ENCODE measurements at regions not wholly inside any gene's neighbourhood (a gene's known extent, or its start where the extent isn't known, plus 50 kb on each side); places are given as distances from the start of the nearest gene placed in this dataset.

GRCh38 chr10:57395923-57396322, 871.8 kb downstream of the IPMK start:
- Histone ChIP-seq H3K4me1 (ENCODE audit: insufficient read depth) (no peaks in the 10 kb centered on the region), H4K20me1 (ENCODE audit: insufficient read depth, poor library complexity, severe bottlenecking) (no peaks in the 10 kb centered on the region), H3K4me2 (no peak overlapping the region), H3K36me3 (replicated peaks; ENCODE audit: insufficient read depth, low read depth) (no peaks in the 10 kb centered on the region), H3K27me3 (no peaks in the 10 kb centered on the region), H2AFZ (no peak overlapping the region), H3K79me2 (no peaks in the 10 kb centered on the region), H3K27ac (no peak overlapping the region), H3K4me3 (no peak overlapping the region), H3K9me2 (replicated peaks; ENCODE audit: insufficient read depth) (no peaks in the 10 kb centered on the region), H3K9me3 (ENCODE audit: low read depth) (no peaks in the 10 kb centered on the region)
- no peak for TF ChIP-seq EZH2 (IDR thresholded peaks at IDR 0.05; ENCODE audit: borderline replicate concordance)
- no peak for TF ChIP-seq CTCF (IDR thresholded peaks at IDR 0.05; ENCODE audit: poor library complexity)
- no peak for TF ChIP-seq EZH2phosphoT487 (IDR thresholded peaks at IDR 0.05; ENCODE audit: low read depth, severe bottlenecking, unreplicated experiment)
- DNase-seq (ENCODE audit: low spot score): no peak
- WGBS (ENCODE audit: low lambda C conversion rate, missing lambda C conversion rate): 89% methylated on average over 5 of the region's 5 CpGs

GRCh38 chr10:57367412-57367811, 900.3 kb downstream of the IPMK start:
- TF ChIP-seq CTCF (IDR thresholded peaks at IDR 0.05; ENCODE audit: poor library complexity) (no peak), EZH2 (IDR thresholded peaks at IDR 0.05; ENCODE audit: borderline replicate concordance) (no peak)
- H3K36me3 ChIP-seq (replicated peaks; ENCODE audit: insufficient read depth, low read depth): no peaks in the 10 kb centered on the region
- H3K9me2 ChIP-seq (replicated peaks; ENCODE audit: insufficient read depth): no peaks in the 10 kb centered on the region

GRCh38 chr10:57362811-57363210, 904.9 kb downstream of the IPMK start:
- H3K9me3 ChIP-seq (ENCODE audit: low read depth): no peaks in the 10 kb centered on the region
- H3K36me3 ChIP-seq (replicated peaks; ENCODE audit: insufficient read depth, low read depth): no peaks in the 10 kb centered on the region
- H3K27ac ChIP-seq: no peak overlapping the region
- H3K4me1 ChIP-seq (ENCODE audit: insufficient read depth): no peaks in the 10 kb centered on the region
- H3K4me2 ChIP-seq: no peak overlapping the region
- H2AFZ ChIP-seq: no peak overlapping the region
- H3K9me2 ChIP-seq (replicated peaks; ENCODE audit: insufficient read depth): no peaks in the 10 kb centered on the region
- H3K79me2 ChIP-seq: no peaks in the 10 kb centered on the region
- TF ChIP-seq CTCF (IDR thresholded peaks at IDR 0.05; ENCODE audit: poor library complexity): no peak
- TF ChIP-seq EZH2phosphoT487 (IDR thresholded peaks at IDR 0.05; ENCODE audit: low read depth, severe bottlenecking, unreplicated experiment): no peak
- no peak for TF ChIP-seq EZH2 (IDR thresholded peaks at IDR 0.05; ENCODE audit: borderline replicate concordance)
- WGBS (ENCODE audit: low lambda C conversion rate, missing lambda C conversion rate): 86% methylated on average over 2 of the region's 2 CpGs
- DNase-seq (ENCODE audit: low spot score): no peak
- H4K20me1 ChIP-seq (ENCODE audit: insufficient read depth, poor library complexity, severe bottlenecking): no peaks in the 10 kb centered on the region
- H3K4me3 ChIP-seq: no peak overlapping the region
- H3K27me3 ChIP-seq: no peaks in the 10 kb centered on the region

More at GRCh38 chr10:57367412-57367811, 900.3 kb downstream of the IPMK start:
- Histone ChIP-seq H3K4me1 (ENCODE audit: insufficient read depth) (no peaks in the 10 kb centered on the region), H2AFZ (no peak overlapping the region), H3K79me2 (no peaks in the 10 kb centered on the region), H3K27me3 (no peaks in the 10 kb centered on the region), H4K20me1 (ENCODE audit: insufficient read depth, poor library complexity, severe bottlenecking) (no peaks in the 10 kb centered on the region), H3K9me3 (ENCODE audit: low read depth) (no peaks in the 10 kb centered on the region), H3K27ac (no peak overlapping the region), H3K4me3 (no peak overlapping the region), H3K4me2 (no peak overlapping the region)
- no peak for DNase-seq (ENCODE audit: low spot score)
- 90% methylated on average over 5 of the region's 5 CpGs for WGBS (ENCODE audit: low lambda C conversion rate, missing lambda C conversion rate)

- Histone ChIP-seq H3K4me2 (no peak overlapping the region), H3K27ac (no peak overlapping the region), H2AFZ (no peak overlapping the region), H3K9me3 (ENCODE audit: low read depth) (no peaks in the 10 kb centered on the region), H3K4me1 (ENCODE audit: insufficient read depth) (no peaks in the 10 kb centered on the region), H3K9me2 (replicated peaks; ENCODE audit: insufficient read depth) (no peaks in the 10 kb centered on the region), H3K27me3 (no peaks in the 10 kb centered on the region), H3K79me2 (no peaks in the 10 kb centered on the region), H4K20me1 (ENCODE audit: insufficient read depth, poor library complexity, severe bottlenecking) (no peaks in the 10 kb centered on the region), H3K36me3 (replicated peaks; ENCODE audit: insufficient read depth, low read depth) (no peaks in the 10 kb centered on the region), H3K4me3 (no peak overlapping the region)
- TF ChIP-seq EZH2phosphoT487 (IDR thresholded peaks at IDR 0.05; ENCODE audit: low read depth, severe bottlenecking, unreplicated experiment): no peak
- no peak for TF ChIP-seq EZH2 (IDR thresholded peaks at IDR 0.05; ENCODE audit: borderline replicate concordance)
- TF ChIP-seq CTCF (IDR thresholded peaks at IDR 0.05; ENCODE audit: poor library complexity): no peak
- WGBS (ENCODE audit: low lambda C conversion rate, missing lambda C conversion rate): 82% methylated on average over 4 of the region's 4 CpGs
- no peak for DNase-seq (ENCODE audit: low spot score)
Measured at GRCh38 chr10:57353403-57354003, 914.2 kb downstream of the IPMK start.

Data from hepatocyte (in vitro differentiated cells).